Activated naive CD8-positive, alpha-beta T cell treated with anti-CD3 and anti-CD28 coated beads, Interleukin-2, amount 50 U/mL, for 24 hours (primary cell): ENCODE measurements at regions not wholly inside any gene's neighbourhood (a gene's known extent, or its start where the extent isn't known, plus 50 kb on each side); places are given as distances from the start of the nearest gene placed in this dataset.
"Not testable (repeated sequence)": the region's sequence is repeated elsewhere in the genome, so short reads cannot be mapped to it uniquely, and the experiment has no call there.

ENCODE experiments used
- ATAC-seq: fragments of 150-1000 bp; cut with Tn5 transposase; one replicate; pipeline ENCODE4 v1.10.0; 2021
- DNase-seq: peaks from one replicate; pipeline ENCODE4 v3.0.0; 2021
- H3K27ac Mint-ChIP-seq: one replicate; pipeline ENCODE4 v1.8.0; 2021; ENCODE audit warnings: mild to moderate bottlenecking, mixed read lengths
- H3K27me3 Mint-ChIP-seq: one replicate; pipeline ENCODE4 v1.8.0; 2021; ENCODE audit warnings: mixed read lengths
- H3K36me3 Mint-ChIP-seq: one replicate; pipeline ENCODE4 v1.8.0; 2021; ENCODE audit warnings: low read depth, mixed read lengths
- H3K4me1 Mint-ChIP-seq: one replicate; pipeline ENCODE4 v1.8.0; 2021; ENCODE audit warnings: mixed read lengths
- H3K4me3 Mint-ChIP-seq: one replicate; pipeline ENCODE4 v1.8.0; 2021; ENCODE audit warnings: mild to moderate bottlenecking, moderate library complexity, mixed read lengths
- H3K9me3 Mint-ChIP-seq: one replicate; pipeline ENCODE4 v1.8.0; 2021; ENCODE audit warnings: mixed read lengths

DNA sequence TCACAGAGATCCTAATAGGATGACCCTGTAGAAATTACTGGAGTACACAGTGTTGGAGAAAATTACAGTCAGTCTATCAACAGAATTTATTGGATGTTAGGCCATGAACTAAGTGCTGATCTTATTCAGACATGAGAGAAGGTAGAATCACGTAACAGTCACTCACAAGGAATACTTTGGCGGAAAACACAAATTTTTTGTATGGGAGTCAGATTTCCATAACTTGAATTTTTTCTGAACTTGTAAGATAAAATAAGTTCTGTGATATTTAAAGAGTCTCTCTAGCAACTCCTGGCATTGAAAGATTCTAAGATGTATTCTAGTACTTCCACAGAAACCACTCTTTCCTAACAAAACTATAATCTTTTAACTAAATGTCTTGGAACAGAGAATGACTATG, 178.8 kb upstream of the MME start:
- DNase-seq = no peak
- ATAC-seq = no peak
- Mint-ChIP-seq H3K4me1 (no peaks in the 10 kb centered on the region), H3K9me3 (peaks cover 5% of the 10 kb centered on the region), H3K27me3 (no peaks in the 10 kb centered on the region), H3K27ac (no peak overlapping the region), H3K36me3 (no peaks in the 10 kb centered on the region), H3K4me3 (no peak overlapping the region)

DNA sequence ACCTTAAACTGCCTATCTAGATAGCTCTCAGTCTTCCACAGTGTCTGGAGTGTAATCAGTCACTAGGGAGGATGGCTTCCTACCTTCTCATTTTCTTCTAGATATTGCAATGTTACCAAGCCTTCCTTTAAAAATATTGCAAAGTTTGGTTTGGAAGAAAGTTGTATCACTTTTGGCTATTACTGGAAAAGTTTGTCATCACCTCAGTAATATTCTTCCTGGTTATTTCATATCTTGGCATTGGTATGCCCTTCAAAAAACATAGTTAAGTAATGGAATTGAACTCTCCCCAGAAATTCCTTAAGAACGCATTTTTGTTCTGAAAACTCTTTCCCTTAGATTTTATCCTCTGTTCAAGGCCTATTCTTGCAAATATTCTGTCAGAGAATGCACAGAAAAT, 179.3 kb upstream of the MME start:
- DNase-seq (no peak), ATAC-seq (no peak)
- Mint-ChIP-seq H3K27me3 (no peaks in the 10 kb centered on the region), H3K9me3 (peaks cover 5% of the 10 kb centered on the region), H3K4me3 (no peak overlapping the region), H3K36me3 (no peaks in the 10 kb centered on the region), H3K4me1 (no peaks in the 10 kb centered on the region), H3K27ac (no peak overlapping the region)

DNA sequence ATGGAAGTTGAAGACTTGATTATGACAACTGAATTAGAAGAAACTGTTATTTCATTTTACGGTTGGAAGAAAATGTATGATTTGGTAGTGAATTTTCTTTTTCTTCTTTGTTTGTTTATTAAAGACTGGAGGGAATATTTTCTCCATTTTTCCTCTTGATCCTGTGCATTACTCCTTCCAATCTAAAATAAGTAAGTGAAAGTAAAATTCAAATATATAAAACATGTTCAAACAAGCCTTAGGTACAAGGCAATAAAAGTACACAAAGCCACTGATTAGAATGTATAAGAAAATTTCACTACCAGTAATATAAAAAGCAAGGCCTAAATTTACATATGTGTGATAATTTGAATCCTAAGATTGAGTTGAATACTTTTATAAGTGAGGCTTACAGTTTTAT, 181.2 kb upstream of the MME start:
- H3K27ac Mint-ChIP-seq = no peak overlapping the region
- no peak overlapping the region for H3K4me3 Mint-ChIP-seq
- no peak for ATAC-seq
- no peaks in the 10 kb centered on the region for H3K4me1 Mint-ChIP-seq
- H3K36me3 Mint-ChIP-seq = no peaks in the 10 kb centered on the region
- DNase-seq = no peak
- H3K27me3 Mint-ChIP-seq = no peaks in the 10 kb centered on the region
- peaks cover under 1% of the 10 kb centered on the region for H3K9me3 Mint-ChIP-seq

DNA sequence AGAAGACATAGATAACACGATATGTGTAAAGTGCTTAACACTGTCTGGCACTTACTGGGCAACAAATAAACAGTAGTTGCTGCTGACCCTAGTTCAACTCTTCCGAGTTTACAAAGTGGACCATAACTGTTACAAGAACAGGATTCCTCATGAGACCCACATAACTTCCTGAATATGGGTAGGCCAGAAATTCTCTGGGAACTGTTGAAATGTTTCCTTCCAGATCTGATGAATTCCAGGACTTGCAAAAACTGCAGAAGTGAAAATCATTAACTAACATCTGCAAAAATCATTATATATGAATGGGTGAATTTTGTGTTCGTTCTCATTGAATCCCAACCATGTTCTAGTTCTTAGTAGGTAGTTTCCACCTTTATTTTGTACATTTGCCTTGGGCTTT, 181.7 kb upstream of the MME start:
- H3K4me3 Mint-ChIP-seq = no peak overlapping the region
- H3K4me1 Mint-ChIP-seq = no peaks in the 10 kb centered on the region
- ATAC-seq = no peak
- H3K27ac Mint-ChIP-seq = no peak overlapping the region
- DNase-seq = no peak
- H3K27me3 Mint-ChIP-seq = no peaks in the 10 kb centered on the region
- peaks cover 4% of the 10 kb centered on the region for H3K9me3 Mint-ChIP-seq
- peaks cover 1% of the 10 kb centered on the region for H3K36me3 Mint-ChIP-seq

DNA sequence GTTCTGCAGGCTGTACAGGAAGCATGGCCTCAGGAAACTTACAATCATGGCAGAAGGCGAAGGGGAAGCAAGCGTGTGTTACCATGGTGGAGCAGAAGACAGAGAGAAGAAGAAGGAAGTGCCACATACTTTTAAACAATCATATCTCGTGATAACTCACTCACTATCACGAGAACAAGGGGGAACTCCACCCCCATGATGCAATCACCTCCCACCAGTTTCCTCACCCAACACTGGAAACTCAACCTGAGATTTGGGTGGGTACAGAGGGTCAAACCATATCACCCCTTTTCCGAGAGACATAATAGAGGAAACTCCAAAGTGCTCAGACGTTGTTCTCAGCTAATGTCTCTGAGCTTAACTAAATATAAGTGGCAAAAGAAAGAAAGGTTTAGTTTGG, 186.3 kb upstream of the MME start:
- Mint-ChIP-seq H3K9me3 (peaks cover 4% of the 10 kb centered on the region), H3K4me1 (no peaks in the 10 kb centered on the region), H3K27ac (no peak overlapping the region), H3K4me3 (no peak overlapping the region), H3K27me3 (no peaks in the 10 kb centered on the region), H3K36me3 (peaks cover 1% of the 10 kb centered on the region)
- ATAC-seq = no peak
- no peak for DNase-seq

DNA sequence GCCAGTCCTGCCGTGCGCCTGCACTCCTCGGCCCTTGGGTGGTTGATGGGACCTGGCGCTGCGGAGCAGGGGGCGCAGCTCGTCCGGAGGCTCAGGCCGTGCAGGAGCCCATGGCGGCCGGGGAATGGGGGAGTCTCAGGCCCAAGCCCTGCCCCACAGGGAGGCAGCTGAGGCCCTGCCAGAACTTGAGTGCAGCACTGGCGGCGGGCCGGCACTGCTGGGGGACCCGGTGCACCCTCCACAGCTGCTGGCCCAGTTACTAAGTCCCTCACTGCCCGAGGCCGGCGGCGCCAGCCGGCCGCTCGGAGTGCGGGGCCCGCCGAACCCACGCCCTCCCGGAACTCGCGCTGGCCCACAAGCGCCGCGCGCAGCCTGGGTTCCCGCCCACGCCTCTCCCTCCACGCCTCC, 190.9 kb upstream of the MME start:
- no peaks in the 10 kb centered on the region for H3K27me3 Mint-ChIP-seq
- ATAC-seq (no peak), DNase-seq (no peak)
- no peak overlapping the region for H3K27ac Mint-ChIP-seq
- peaks cover 1% of the 10 kb centered on the region for H3K36me3 Mint-ChIP-seq
- H3K9me3 Mint-ChIP-seq = peaks cover 4% of the 10 kb centered on the region
- H3K4me1 Mint-ChIP-seq = no peaks in the 10 kb centered on the region
- H3K4me3 Mint-ChIP-seq = no peak overlapping the region

DNA sequence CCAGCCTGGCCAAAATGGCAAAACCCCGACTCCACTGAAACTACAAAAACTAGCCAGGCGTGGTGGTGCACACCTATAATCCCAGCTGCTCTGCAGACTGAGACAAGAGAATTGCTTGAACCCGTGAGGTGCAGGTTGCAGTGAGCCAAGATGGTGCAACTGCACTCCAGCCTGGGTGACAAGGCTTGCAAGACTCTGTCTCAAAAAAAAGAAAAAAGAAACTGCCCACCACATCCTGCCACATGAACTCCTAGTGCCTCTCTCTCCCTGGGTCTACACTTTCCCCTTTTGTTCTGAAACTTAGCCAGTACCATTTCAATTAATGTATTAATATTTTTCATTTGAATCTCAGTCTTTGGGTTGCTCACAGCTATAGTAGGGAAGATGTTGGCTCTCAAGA, 192.2 kb upstream of the MME start:
- no peaks in the 10 kb centered on the region for H3K4me1 Mint-ChIP-seq
- H3K4me3 Mint-ChIP-seq = no peak overlapping the region
- H3K9me3 Mint-ChIP-seq = no peaks in the 10 kb centered on the region
- ATAC-seq = no peak
- no peaks in the 10 kb centered on the region for H3K27me3 Mint-ChIP-seq
- no peaks in the 10 kb centered on the region for H3K36me3 Mint-ChIP-seq
- no peak for DNase-seq
- no peak overlapping the region for H3K27ac Mint-ChIP-seq

DNA sequence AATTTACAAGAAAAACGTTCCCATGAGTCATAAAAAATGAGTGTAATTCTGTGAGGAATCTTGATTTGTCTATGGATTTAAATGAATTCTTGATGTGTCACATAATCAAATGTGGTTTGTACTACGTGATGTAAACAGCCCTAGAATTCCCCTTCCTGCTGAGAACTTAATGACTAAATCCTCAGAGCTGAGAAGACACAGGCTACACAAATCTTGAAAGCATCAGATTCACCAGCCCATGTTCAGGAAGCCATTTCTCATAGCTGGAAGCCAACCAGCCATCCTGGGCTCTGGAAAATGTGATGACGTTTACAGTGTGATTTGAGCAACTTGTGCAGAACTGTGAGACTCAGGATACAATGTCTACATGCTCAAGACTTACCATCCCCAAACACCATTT, 193.7 kb upstream of the MME start:
- no peak for DNase-seq
- Mint-ChIP-seq H3K4me1 (no peaks in the 10 kb centered on the region), H3K9me3 (no peaks in the 10 kb centered on the region), H3K4me3 (no peak overlapping the region), H3K27me3 (no peaks in the 10 kb centered on the region), H3K27ac (no peak overlapping the region), H3K36me3 (no peaks in the 10 kb centered on the region)
- ATAC-seq = no peak

DNA sequence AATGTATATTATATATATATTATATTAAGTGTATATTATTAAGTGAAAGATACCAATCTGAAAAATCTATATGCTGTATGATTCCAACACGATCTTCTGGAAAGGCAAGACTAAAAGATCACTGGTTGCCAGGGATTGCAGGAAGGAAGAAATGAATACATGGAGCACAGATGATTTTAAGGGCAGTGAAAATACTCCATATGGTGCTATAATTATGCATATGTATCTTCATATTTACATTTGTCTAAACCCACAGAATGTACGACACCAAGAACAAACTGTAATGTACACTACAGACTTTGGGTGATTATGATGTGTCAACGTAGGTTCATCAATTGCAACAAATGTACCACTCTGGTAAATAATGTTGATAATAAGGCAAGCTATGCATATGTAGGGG, 194.7 kb upstream of the MME start:
- Mint-ChIP-seq H3K27me3 (no peaks in the 10 kb centered on the region), H3K27ac (no peak overlapping the region), H3K36me3 (no peaks in the 10 kb centered on the region), H3K4me3 (no peak overlapping the region), H3K9me3 (no peaks in the 10 kb centered on the region), H3K4me1 (no peaks in the 10 kb centered on the region)
- DNase-seq (no peak), ATAC-seq (no peak)

DNA sequence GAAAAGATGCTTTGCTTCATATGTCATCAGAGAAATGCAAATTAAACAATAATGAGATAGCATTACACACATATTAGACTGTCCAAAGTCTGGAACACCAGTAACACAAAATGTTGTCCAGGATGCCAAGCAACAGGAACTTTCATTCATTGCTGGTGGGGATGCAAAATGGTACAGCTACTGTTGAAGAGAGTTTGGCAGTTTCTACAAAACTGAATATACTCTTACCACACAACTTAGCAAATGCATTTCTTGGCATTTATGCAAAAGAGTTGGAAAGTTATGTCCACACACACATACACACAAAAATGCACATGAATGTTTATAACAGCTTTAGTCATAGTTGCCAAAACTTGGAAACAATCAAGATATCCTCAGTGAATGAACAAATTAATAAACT, 195.2 kb upstream of the MME start:
- no peak for DNase-seq
- H3K36me3 Mint-ChIP-seq = no peaks in the 10 kb centered on the region

DNA sequence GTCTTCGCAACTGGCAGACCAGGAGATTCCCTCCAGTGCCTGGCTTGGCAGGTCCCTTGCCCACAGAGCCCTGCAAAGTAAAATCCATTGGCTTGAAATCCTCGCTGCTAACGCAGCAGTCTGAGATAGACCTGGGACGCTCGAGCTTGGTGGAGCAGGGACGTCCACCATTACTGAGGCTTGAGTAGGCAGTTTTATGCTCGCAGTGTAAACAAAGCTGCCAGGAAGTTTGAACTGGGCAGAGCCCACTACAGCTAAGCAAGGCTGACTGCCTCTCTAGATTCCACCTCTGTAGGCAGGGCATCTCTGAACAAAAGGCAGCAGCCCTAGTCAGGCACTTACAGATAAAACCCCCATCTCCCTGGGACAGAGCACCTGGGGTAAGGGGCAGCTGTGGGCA, 205.0 kb upstream of the MME start:
- H3K4me3 Mint-ChIP-seq = no peak overlapping the region
- DNase-seq (no peak), ATAC-seq (no peak)
- no peaks in the 10 kb centered on the region for H3K36me3 Mint-ChIP-seq
- no peak overlapping the region for H3K27ac Mint-ChIP-seq
- H3K4me1 Mint-ChIP-seq = no peaks in the 10 kb centered on the region
- H3K9me3 Mint-ChIP-seq = peaks cover 11% of the 10 kb centered on the region
- H3K27me3 Mint-ChIP-seq = no peaks in the 10 kb centered on the region

More for the DNA sequence above, 195.2 kb upstream of the MME start:
- H3K4me1 Mint-ChIP-seq = no peaks in the 10 kb centered on the region
- no peak for ATAC-seq
- no peak overlapping the region for H3K27ac Mint-ChIP-seq
- H3K9me3 Mint-ChIP-seq = no peaks in the 10 kb centered on the region
- no peaks in the 10 kb centered on the region for H3K27me3 Mint-ChIP-seq
- H3K4me3 Mint-ChIP-seq = no peak overlapping the region

DNA sequence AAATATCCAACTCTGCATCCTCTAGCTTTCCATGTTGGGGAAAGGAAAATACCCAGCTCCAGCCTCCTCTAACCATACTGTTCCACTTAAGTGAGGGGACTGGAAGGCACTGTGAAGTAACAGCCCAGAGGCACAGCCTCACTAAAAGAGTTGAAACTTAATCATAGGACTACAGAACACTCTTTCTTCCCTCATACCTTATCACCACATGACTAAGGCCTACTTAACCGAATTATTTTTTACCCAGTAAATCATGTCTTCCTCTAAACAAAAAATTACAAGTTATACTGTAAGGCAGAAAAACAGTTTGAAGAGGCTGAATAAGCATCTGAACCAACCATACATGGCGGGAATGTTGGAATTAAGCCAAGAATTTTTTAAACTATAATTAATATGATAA, 207.4 kb upstream of the MME start:
- Mint-ChIP-seq H3K27ac (no peak overlapping the region), H3K9me3 (peaks cover 6% of the 10 kb centered on the region), H3K27me3 (no peaks in the 10 kb centered on the region), H3K4me3 (no peak overlapping the region), H3K36me3 (no peaks in the 10 kb centered on the region), H3K4me1 (no peaks in the 10 kb centered on the region)
- ATAC-seq (no peak), DNase-seq (no peak)

DNA sequence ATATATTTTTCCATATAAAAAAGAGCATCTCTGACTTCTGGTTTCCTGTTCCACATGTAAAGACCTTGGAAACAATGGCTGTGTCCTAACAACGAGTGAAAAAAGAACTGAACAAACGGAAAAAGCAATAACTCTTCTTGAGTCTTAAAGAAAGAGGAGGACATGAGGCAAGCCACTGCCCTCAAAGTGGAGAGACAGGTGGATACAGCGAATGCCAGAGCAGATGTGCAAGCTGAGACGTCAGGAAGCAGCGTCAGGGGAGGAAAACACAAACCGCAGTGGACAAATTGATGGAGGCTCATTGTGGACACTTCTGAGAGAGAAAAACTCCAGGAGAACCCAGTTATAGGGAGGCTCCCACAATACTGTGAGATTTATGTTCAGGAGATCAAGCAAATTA, 208.0 kb upstream of the MME start:
- H3K36me3 Mint-ChIP-seq = no peaks in the 10 kb centered on the region
- no peak overlapping the region for H3K27ac Mint-ChIP-seq
- H3K9me3 Mint-ChIP-seq = peaks cover 4% of the 10 kb centered on the region
- DNase-seq (no peak), ATAC-seq (no peak)
- H3K4me3 Mint-ChIP-seq = no peak overlapping the region
- H3K4me1 Mint-ChIP-seq = no peaks in the 10 kb centered on the region
- no peaks in the 10 kb centered on the region for H3K27me3 Mint-ChIP-seq

DNA sequence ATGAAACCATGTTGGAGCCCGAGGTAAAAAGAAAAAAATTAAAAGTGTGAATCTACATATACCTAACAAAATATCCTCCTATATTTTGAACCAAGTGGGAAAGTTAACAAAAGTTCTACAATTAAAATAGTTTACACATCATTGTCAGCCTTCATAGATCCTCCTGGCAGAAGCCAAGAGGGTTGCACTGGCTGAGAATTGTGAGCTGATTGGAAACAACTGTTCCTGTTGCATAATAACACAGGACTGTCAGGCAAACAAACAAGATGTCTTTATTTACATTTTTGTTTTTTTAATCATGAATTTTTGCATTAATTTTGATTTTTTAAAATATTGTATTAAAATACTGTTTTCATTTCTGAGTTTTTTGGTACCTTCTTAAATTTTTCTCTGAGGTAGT, 215.2 kb upstream of the MME start:
- Mint-ChIP-seq H3K4me3 (no peak overlapping the region), H3K36me3 (no peaks in the 10 kb centered on the region), H3K9me3 (no peaks in the 10 kb centered on the region), H3K27ac (no peak overlapping the region), H3K4me1 (no peaks in the 10 kb centered on the region), H3K27me3 (no peaks in the 10 kb centered on the region)
- ATAC-seq = no peak
- DNase-seq = no peak

DNA sequence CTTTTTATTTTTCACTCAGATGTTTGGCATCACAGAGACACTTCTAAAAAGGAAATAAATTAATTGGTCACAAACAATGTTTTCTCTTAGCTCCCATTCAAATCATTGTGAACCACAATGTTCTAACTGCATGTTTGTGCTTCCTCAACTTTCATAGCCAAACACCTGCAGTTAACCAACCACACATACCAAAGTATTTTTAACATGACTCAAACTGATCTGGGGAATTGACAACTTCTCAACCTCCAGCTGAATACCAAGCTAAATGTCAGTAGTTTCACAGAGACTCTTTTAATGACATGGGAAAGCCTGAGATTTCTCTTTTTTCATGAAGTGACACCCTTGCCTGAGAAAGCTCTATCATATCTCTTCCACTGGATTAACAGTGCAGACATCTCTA, 217.9 kb upstream of the MME start:
- Mint-ChIP-seq H3K27me3 (no peaks in the 10 kb centered on the region), H3K4me1 (no peaks in the 10 kb centered on the region), H3K9me3 (no peaks in the 10 kb centered on the region), H3K36me3 (no peaks in the 10 kb centered on the region), H3K4me3 (no peak overlapping the region), H3K27ac (no peak overlapping the region)
- DNase-seq (no peak), ATAC-seq (no peak)

DNA sequence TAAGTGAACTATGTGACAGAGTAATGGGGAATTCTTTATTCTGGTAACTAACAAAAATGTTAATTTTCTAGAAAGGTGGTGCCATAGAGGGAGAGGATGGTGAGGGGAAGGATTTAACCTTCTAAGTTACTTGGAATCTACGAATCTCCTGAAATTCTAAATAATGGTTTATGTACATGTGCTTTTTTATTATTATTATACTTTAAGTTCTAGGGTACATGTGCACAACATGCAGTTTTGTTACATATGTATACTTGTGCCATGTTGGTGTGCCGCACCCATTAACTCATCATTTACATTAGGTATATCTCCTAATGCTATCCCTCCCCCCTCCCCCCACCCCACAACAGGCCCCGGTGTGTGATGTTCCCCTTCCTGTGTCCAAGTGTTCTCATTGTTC, 227.1 kb upstream of the MME start:
- not testable (repeated sequence) for H3K9me3 Mint-ChIP-seq, H3K4me1 Mint-ChIP-seq, H3K27ac Mint-ChIP-seq

More for the DNA sequence above, 227.1 kb upstream of the MME start:
- DNase-seq, H3K36me3 Mint-ChIP-seq, ATAC-seq, H3K27me3 Mint-ChIP-seq, H3K4me3 Mint-ChIP-seq: not testable (repeated sequence)
